RWPE2 (cell line): ENCODE measurements at regions not wholly inside any gene's neighbourhood (a gene's known extent, or its start where the extent isn't known, plus 50 kb on each side); places are given as distances from the start of the nearest gene placed in this dataset.

Source experiments
- ATAC-seq: fragments of 200-7000 bp; cut with Tn5 transposase; 3 replicates; pipeline ENCODE4 v1.9.1; 2021; ENCODE audit warnings: low read depth
- DNase-seq: peaks from one replicate; pipeline ENCODE4 v3.0.0-alpha.2; 2020; ENCODE audit warnings: low spot score
- H3K27ac ChIP-seq: fragments of 450-650 bp; 2 replicates; pipeline ENCODE4 v1.5.1; 2017; ENCODE audit warnings: mild to moderate bottlenecking; ENCODE audit not compliant: poor library complexity, severe bottlenecking
- H3K27me3 ChIP-seq: fragments of 250-450 bp; sonication (Bioruptor Pico); 2 replicates; pipeline ENCODE4 v1.5.1; 2021; ENCODE audit warnings: mild to moderate bottlenecking, moderate library complexity; ENCODE audit not compliant: insufficient read depth, poor library complexity, severe bottlenecking
- H3K36me3 ChIP-seq: fragments of 250-450 bp; sonication (Bioruptor Pico); 2 replicates; pipeline ENCODE4 v1.5.1; 2020; ENCODE audit warnings: low read depth, mild to moderate bottlenecking, moderate library complexity
- H3K4me1 ChIP-seq: fragments of 250-450 bp; sonication (Bioruptor Pico); 2 replicates; pipeline ENCODE4 v1.5.1; 2021; ENCODE audit warnings: mild to moderate bottlenecking, moderate library complexity; ENCODE audit not compliant: insufficient read depth, poor library complexity, severe bottlenecking
- H3K4me3 ChIP-seq: fragments of 250-450 bp; sonication (Bioruptor Pico); 2 replicates; pipeline ENCODE4 v1.5.1; 2021; ENCODE audit warnings: mild to moderate bottlenecking, moderate library complexity; ENCODE audit not compliant: severe bottlenecking
- H3K9me3 ChIP-seq: fragments of 250-450 bp; sonication (Bioruptor Pico); 2 replicates; pipeline ENCODE4 v1.5.1; 2021; ENCODE audit warnings: mild to moderate bottlenecking, moderate library complexity; ENCODE audit not compliant: severe bottlenecking
- TF ChIP-seq, protein P1 (sequence below): fragments of 450-650 bp; IDR thresholded peaks from one replicate; pipeline ENCODE4 v1.5.1; 2017; ENCODE audit warnings: mild to moderate bottlenecking, moderate library complexity; ENCODE audit not compliant: poor library complexity, severe bottlenecking

DNA sequence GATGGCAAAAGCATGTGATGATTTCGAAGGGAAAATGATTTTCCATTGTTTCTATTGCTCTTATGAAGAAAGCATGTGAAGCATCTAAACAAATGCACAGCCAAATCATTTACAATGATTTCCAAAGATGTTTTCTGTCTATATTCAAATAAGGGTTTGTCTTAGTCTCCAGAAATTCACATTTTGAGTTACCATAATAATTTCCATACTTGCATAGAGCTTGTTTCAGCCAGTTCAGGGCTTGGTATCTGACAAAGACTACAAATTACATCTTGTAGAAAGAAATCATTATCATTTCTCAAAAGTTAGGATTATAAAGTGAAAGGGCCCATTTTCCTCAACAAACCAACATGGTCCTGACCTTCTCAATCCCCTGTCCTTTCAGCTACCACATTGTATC, 74.4 kb upstream of the PLEKHG1 start:
- no peak overlapping the region for H3K27ac ChIP-seq
- no peaks in the 10 kb centered on the region for H3K27me3 ChIP-seq
- no peaks in the 10 kb centered on the region for H3K36me3 ChIP-seq
- ATAC-seq (no peak), DNase-seq (no peak)
- TF ChIP-seq, protein P1, sequence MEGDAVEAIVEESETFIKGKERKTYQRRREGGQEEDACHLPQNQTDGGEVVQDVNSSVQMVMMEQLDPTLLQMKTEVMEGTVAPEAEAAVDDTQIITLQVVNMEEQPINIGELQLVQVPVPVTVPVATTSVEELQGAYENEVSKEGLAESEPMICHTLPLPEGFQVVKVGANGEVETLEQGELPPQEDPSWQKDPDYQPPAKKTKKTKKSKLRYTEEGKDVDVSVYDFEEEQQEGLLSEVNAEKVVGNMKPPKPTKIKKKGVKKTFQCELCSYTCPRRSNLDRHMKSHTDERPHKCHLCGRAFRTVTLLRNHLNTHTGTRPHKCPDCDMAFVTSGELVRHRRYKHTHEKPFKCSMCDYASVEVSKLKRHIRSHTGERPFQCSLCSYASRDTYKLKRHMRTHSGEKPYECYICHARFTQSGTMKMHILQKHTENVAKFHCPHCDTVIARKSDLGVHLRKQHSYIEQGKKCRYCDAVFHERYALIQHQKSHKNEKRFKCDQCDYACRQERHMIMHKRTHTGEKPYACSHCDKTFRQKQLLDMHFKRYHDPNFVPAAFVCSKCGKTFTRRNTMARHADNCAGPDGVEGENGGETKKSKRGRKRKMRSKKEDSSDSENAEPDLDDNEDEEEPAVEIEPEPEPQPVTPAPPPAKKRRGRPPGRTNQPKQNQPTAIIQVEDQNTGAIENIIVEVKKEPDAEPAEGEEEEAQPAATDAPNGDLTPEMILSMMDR, result no peak
- H3K4me1 ChIP-seq, result no peaks in the 10 kb centered on the region
- no peak overlapping the region for H3K4me3 ChIP-seq
- no peaks in the 10 kb centered on the region for H3K9me3 ChIP-seq

DNA sequence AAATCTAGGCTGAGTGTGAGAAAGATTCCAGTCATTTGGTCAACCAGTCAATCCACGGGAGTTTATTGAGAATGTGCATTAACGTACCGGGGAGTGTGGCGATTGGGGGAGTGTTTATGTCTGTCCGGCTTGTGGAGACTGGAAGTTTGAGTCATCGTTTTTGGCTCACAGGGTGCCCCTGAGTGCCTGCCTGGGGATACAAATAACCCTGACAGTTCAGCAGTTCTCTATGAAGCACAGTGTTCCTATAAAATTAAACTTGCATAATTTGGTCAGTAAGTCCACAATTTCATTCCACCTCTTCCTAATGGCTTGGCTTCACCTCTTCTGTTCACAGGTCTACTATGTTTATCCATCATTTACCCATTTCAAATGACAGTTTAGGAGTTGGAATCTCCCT, 72.6 kb upstream of the PLEKHG1 start:
- no peaks in the 10 kb centered on the region for H3K27me3 ChIP-seq
- H3K9me3 ChIP-seq, result no peaks in the 10 kb centered on the region
- H3K27ac ChIP-seq, result no peak overlapping the region
- H3K36me3 ChIP-seq, result no peaks in the 10 kb centered on the region
- H3K4me3 ChIP-seq, result no peak overlapping the region
- ATAC-seq (peak; percentile 77; the same call in 2 of the 3 replicates), DNase-seq (no peak)
- H3K4me1 ChIP-seq, result no peaks in the 10 kb centered on the region
- TF ChIP-seq, protein P1, result no peak

DNA sequence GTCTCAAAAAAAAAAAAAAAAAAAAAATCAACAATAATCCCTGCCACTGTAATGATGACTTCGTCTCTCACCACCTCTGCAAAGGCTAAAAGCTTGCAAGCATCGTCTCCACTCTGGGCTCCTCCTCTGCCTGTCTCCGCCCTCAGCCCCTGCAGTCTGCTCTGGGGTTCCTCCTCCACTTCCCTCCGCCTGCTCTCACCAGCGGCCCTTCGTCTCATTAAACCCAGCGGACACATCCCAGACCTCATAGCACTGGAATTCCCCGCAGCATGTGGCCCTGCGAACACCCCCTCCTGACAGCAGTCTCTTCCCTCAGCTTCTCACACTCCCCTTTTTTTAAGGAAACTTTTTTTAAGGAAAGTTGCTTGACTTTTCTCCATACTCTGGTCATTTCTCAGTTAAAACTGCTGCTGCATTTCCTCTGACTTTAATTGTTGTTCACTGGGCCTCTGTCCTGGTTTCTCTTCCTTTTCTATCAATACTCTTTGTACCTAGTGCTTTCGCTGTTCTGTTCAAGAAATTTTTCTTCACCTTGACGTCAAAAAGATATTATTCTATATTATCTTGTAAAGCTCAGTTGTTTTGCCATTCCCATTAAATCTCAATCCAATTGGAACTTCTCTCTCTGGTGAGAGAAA, 70.9 kb upstream of the PLEKHG1 start:
- Histone ChIP-seq H3K9me3 (no peaks in the 10 kb centered on the region), H3K4me3 (no peak overlapping the region), H3K27ac (no peak overlapping the region), H3K27me3 (no peaks in the 10 kb centered on the region), H3K4me1 (no peaks in the 10 kb centered on the region), H3K36me3 (no peaks in the 10 kb centered on the region)
- ATAC-seq (no peak), DNase-seq (no peak)
- TF ChIP-seq, protein P1, result no peak

GRCh38 chr6:150529646-150530045, 70.0 kb upstream of the PLEKHG1 start:
- no peak overlapping the region for H3K27ac ChIP-seq
- H3K4me1 ChIP-seq, result no peaks in the 10 kb centered on the region
- ATAC-seq (no peak), DNase-seq (no peak)
- H3K36me3 ChIP-seq, result no peaks in the 10 kb centered on the region
- TF ChIP-seq, protein P1, result no peak
- H3K9me3 ChIP-seq, result no peaks in the 10 kb centered on the region
- H3K4me3 ChIP-seq, result no peak overlapping the region
- no peaks in the 10 kb centered on the region for H3K27me3 ChIP-seq

DNA sequence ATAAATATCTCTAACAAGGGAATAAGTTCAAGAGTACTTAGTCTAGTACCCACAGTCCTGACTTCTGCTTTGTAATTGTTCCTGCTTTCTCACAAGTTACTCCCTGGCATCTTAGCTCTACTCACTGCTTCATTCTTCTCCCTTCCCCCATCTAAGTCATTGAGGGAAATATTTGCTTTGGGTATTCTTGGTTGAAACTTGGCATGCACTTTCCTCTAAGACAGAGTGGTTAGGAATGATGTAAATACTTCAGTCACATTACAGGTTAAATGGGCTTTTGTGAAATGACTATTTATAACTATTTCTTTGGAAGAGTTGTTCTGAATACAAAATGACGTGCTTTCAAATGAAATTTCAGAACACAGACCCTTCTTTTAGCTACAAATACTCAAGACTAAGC, 67.7 kb upstream of the PLEKHG1 start:
- no peak for DNase-seq
- Histone ChIP-seq H3K36me3 (no peaks in the 10 kb centered on the region), H3K4me3 (no peak overlapping the region), H3K27ac (no peak overlapping the region), H3K27me3 (no peaks in the 10 kb centered on the region), H3K4me1 (no peaks in the 10 kb centered on the region), H3K9me3 (no peaks in the 10 kb centered on the region)
- ATAC-seq, result no peak
- TF ChIP-seq, protein P1, result no peak
